LNCAP (cell line): ENCODE measurements at regions not wholly inside any gene's neighbourhood (a gene's known extent, or its start where the extent isn't known, plus 50 kb on each side); places are given as distances from the start of the nearest gene placed in this dataset.

ENCODE experiments used
- TF ChIP-seq, protein P1 (sequence below): fragments of 450-650 bp; IDR thresholded peaks from 2 replicates; pipeline ENCODE4 v1.5.1; 2017; ENCODE audit warnings: mild to moderate bottlenecking

DNA sequence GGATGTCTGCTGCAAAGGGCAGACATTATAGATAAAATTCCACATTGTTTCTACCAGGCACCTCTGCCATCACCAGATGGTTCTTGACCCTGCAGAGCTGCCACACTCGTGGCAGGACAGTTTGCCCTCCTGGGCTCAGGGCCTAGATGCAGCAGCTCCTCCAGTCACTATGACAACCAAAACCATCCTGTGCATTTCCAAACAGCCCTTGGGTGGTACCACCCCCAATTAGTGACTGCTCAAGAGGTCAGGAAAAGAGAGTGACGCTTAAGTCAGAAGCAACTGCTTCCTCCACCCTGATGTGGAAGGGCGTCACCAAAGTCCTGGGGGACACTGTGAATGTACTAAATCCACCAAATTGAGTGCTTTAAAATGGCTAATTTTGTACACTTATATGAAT, 109.2 kb downstream of the C16orf95 start:
- TF ChIP-seq, protein P1, sequence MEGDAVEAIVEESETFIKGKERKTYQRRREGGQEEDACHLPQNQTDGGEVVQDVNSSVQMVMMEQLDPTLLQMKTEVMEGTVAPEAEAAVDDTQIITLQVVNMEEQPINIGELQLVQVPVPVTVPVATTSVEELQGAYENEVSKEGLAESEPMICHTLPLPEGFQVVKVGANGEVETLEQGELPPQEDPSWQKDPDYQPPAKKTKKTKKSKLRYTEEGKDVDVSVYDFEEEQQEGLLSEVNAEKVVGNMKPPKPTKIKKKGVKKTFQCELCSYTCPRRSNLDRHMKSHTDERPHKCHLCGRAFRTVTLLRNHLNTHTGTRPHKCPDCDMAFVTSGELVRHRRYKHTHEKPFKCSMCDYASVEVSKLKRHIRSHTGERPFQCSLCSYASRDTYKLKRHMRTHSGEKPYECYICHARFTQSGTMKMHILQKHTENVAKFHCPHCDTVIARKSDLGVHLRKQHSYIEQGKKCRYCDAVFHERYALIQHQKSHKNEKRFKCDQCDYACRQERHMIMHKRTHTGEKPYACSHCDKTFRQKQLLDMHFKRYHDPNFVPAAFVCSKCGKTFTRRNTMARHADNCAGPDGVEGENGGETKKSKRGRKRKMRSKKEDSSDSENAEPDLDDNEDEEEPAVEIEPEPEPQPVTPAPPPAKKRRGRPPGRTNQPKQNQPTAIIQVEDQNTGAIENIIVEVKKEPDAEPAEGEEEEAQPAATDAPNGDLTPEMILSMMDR: no peak

DNA sequence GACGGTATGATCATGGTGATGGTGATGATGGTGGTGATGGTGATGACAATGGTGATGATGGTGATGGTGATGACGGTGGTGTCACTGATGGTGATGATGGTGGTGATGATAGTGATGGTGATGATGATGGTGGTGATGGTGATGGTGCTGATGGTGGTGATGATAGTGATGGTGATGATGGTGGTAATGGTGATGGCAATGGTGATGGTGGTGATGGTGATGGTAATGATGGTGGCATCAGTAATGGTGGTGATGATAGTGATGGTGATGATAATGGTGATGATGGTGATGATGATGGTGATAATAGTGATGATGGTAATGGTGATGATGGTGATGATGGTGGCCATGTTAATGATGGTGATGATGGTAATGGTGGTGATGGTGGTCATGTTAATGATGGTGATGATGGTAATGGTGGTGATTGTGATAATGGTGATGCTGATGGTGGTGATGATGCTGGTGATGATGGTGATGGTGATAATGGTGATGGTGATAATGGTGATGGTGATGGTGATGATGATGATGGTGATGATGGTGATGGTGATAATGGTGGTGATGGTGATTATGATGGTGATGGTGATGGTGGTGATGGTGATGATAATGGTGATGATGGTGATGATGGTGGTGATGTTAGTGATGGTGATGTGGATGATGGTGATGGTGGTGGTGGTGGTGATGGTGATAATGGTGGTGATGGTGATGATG, 107.2 kb downstream of the C16orf95 start:
- TF ChIP-seq, protein P1: no peak

DNA sequence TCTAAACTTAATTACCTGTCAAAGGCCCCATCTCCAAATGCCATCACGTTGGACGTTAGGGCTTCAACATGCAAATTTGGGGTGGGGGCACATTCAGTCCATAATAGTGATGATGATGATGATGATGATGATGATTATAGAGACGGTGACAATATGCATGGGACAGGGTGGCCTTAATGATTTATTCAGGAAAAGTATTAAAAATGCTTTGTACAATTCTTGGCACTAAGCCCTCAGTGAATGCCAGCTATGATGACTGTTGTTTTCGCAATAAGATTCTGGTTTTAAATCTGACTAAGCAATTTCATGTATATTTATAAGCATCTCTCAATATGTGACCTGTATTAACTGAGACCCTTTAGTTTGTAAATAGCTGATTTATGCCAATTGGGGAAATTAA, 106.3 kb downstream of the C16orf95 start:
- TF ChIP-seq, protein P1: no peak

DNA sequence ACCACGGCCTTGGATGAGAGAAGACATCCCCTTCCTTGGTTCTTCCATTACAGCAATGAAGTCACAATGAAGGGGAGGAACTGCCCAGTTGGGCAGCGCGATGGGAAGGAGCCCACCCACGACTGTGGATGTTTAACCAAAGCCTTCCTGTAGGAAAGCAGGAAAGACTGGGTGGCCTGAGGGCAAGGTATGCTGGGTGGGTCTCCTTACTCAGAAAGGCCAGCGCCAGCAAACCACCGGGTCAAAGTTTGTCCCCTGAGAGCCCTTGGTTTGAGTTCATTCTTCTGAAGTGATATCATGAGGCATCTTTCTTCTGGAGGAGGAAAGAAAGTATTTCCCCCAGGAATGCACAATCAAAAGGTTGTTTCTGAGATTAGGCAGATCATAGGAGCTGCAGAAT, 105.2 kb downstream of the C16orf95 start:
- TF ChIP-seq, protein P1: no peak

DNA sequence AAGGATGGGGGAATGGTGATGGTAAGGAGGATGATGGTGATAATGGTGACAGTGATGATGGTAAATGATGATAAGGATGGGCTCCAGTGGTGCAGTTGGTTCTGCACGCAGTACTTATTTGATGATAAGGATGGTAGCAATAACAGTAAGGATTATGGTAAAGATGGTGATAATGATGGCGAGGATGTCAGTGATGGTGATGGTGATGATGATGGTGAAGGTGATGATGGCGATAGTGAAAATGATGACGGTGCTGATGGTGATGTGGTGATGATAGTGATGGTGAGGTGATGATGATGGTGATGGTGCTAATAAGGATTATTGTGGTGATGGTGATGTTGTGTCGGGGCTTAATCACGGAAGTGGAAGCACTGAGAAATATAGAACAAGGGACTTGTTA, 103.7 kb downstream of the C16orf95 start:
- TF ChIP-seq, protein P1: no peak

DNA sequence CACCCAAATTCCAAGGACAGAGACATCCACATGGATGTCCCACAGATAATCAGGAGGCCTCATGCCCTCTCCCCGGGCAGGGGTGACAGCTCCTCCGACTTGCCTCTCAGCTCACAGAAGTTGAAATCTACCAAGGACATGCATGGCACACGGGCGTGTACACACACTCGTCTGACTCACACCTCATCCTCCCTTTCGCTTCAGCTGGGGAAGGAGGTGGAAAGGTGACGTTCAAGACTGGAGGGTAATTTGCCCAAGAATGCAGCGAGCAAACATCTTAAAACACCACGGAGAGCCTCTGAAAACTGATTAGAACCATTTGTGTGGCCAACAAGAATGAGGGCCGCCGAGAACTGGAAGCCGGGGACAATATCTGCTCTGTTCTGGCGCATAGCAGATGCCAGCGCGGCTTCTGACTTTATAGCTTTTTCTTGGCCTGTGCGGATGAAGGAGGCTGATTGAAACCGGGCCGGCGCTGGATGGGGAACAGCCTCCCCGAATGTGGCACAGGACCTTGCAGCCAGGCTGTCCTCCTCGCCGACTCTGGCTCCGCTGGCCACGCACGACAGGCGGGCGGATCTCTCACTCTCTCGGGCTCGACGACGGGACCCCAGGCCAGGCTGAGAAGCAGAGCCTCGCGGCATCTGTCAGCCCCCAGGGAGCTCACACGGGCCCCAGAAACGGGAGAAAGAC, 100.9 kb downstream of the C16orf95 start:
- TF ChIP-seq, protein P1: no peak

DNA sequence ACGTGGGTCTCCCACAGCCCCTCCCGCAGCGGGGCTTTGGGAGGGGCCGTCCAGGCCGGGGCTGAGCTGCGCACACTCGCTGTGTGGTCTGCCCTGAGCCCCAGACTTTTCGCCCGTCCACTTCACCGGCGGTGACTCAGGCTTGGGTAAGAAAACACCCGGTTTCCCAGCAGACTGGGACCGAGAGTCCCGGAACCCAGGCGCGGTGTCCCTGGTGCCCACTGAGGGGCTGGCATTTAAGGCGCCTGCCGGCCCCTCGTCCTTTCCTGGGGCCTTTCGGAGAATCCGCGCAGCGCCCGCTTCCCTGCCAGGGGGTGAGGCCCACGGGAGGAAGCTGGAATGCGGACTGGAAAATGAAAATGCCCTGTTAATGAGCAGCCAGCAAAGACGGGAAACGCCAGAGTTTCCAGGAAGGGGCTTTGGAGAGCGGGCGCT, 100.3 kb downstream of the C16orf95 start:
- TF ChIP-seq, protein P1: no peak
